Kidney (tissue), 13 donors: ENCODE measurements at regions not wholly inside any gene's neighbourhood (a gene's known extent, or its start where the extent isn't known, plus 50 kb on each side); places are given as distances from the start of the nearest gene placed in this dataset.

Source experiments
- DNase-seq, 5 donors: peaks; one replicate each; pipeline ENCODE4 v3.0.0-alpha.2; 2013 to 2020
- FAIRE-seq: peaks from 2 replicates; lab custom pipeline; 2012; peaks lifted over from hg19 to GRCh38; lab: Jason Lieb, UNC
- H3K27ac ChIP-seq, 2 donors: one replicate each; pipeline ENCODE4 v1.7.0; 2013; ENCODE audit warnings: low read depth in 2 of 2, low read length in 2 of 2, inconsistent platforms in 1 of 2
- H3K27me3 ChIP-seq: one replicate; pipeline ENCODE4 v1.7.1; 2013; ENCODE audit warnings: low read length, inconsistent platforms; ENCODE audit not compliant: control insufficient read depth, insufficient read depth
- H3K36me3 ChIP-seq, 3 donors: one replicate each; pipeline versions ENCODE4 v1.7.0 to v1.7.1; 2013; ENCODE audit warnings: low read length in 3 of 3, control low read depth in 1 of 3, inconsistent platforms in 1 of 3; ENCODE audit not compliant: insufficient read depth in 3 of 3, control insufficient read depth in 2 of 3
- H3K4me1 ChIP-seq, 3 donors: one replicate each; pipeline versions ENCODE4 v1.7.0 to v1.7.1; 2013; ENCODE audit warnings: low read length in 3 of 3, inconsistent platforms in 1 of 3, low read depth in 1 of 3; ENCODE audit not compliant: control insufficient read depth in 2 of 3, insufficient read depth in 2 of 3
- H3K4me3 ChIP-seq, 3 donors: one replicate each; pipeline versions ENCODE4 v1.7.0 to v1.8.1; 2013; ENCODE audit warnings: low read length in 3 of 3, control low read depth in 1 of 3, inconsistent platforms in 1 of 3
- H3K9ac ChIP-seq, 3 donors: one replicate each; pipeline versions ENCODE4 v1.7.0 to v1.7.1; 2013; ENCODE audit warnings: low read length in 3 of 3, control low read depth in 1 of 3, inconsistent platforms in 1 of 3
- H3K9me3 ChIP-seq, 3 donors: one replicate each; pipeline versions ENCODE4 v1.7.0 to v1.7.1; 2013; ENCODE audit warnings: low read length in 3 of 3, control low read depth in 1 of 3, inconsistent platforms in 1 of 3; ENCODE audit not compliant: control insufficient read depth in 2 of 3, insufficient read depth in 1 of 3
- intact Hi-C: fragments of 100-400 bp; cut with DNase I; formaldehyde crosslinking; loops from one replicate; pipeline ENCODE4 v1.11.1; 2022
- TF ChIP-seq, protein P1 (sequence below): IDR thresholded peaks from 3 replicates; pipeline ENCODE4 v1.5.1; 2012; ENCODE audit warnings: mild to moderate bottlenecking, moderate library complexity, borderline replicate concordance; ENCODE audit not compliant: insufficient read depth; ENCODE audit errors: extremely low read depth
- donor health status: control.
- donor health status: control.
- donor health status: control.
- donor health status: control.
- donor health status: control.
- donor health status: DM: yes; HTN: yes; CAD: no.
- donor health status: Normal renal cell carcinoma (clear cell type).

DNA sequence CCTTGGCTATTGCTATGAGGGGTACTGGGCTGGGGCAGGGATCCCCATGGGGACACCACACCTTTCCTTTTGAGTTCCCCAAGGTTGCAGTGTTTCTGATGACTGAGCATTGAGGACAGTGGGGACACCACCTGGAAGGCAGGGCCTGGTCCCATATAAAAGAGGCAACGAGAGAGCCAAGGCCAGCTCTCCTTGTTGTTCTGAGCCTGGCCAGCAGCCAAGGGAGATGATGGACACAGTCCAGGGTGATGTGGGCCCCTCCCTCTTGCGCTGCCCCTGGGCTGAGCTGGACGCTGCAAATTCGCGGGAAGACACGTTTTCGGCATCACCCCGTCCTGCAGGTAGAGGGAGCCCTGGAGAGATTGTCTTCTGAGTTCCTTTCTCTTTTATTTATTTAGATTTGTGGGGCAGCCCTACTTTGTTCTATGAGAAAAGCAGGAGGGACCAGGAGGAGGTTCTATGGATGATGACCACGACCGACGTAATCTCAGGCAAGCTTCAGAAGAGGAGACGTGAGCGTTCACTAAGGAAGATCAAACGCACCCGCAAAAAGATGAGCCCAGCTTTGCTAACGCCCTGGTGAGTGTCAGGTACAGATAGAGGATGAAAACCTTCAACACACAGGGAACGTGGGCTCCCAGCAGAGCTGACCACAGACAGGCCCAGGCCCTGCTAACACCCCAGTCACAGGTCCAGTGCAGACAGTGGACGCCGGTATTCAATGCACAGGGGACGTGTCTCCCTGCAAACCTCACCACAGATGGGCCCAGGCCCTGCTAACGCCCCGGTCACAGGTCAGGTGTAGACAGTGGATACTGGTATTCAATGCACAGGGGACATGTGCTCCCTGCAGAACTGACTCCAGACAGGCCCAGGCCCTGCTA is 97.4 kb downstream of the SHOX start:
- H3K27me3 ChIP-seq = no peaks in the 10 kb centered on the region
- FAIRE-seq = no peak
- H3K4me1 ChIP-seq = no peaks in the 10 kb centered on the region
- no peak overlapping the region for H3K4me3 ChIP-seq
- no peaks in the 10 kb centered on the region for H3K36me3 ChIP-seq
- no peak overlapping the region for H3K9ac ChIP-seq
- TF ChIP-seq, protein P1, sequence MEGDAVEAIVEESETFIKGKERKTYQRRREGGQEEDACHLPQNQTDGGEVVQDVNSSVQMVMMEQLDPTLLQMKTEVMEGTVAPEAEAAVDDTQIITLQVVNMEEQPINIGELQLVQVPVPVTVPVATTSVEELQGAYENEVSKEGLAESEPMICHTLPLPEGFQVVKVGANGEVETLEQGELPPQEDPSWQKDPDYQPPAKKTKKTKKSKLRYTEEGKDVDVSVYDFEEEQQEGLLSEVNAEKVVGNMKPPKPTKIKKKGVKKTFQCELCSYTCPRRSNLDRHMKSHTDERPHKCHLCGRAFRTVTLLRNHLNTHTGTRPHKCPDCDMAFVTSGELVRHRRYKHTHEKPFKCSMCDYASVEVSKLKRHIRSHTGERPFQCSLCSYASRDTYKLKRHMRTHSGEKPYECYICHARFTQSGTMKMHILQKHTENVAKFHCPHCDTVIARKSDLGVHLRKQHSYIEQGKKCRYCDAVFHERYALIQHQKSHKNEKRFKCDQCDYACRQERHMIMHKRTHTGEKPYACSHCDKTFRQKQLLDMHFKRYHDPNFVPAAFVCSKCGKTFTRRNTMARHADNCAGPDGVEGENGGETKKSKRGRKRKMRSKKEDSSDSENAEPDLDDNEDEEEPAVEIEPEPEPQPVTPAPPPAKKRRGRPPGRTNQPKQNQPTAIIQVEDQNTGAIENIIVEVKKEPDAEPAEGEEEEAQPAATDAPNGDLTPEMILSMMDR = no peak
- H3K27ac ChIP-seq = no peak overlapping the region
- DNase-seq = peak in 1 of 5 donors; percentile 2
- H3K9me3 ChIP-seq = peaks cover 0 to 6% (median 5%) of the 10 kb centered on the region in 3 donors
- intact Hi-C loops = no loop called here

DNA sequence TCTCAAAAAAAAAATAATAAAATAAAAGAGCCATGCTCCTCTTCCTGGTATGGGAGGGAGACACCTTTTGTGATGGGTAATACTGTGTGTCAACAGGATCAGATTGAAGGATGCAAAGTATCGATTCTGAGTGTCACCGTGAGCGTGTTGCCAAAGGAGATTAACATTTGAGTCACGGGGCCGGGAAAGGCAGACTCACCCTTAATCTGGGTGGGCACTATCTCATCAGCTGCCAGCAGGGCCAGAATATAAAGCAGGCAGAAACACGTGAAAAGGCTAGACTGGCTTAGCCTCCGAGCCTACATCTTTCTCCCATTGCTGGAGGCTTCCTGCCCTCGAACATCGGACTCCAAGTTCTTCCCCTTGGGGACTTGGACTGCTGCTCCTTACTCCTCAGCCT is 95.4 kb downstream of the SHOX start:
- no peak overlapping the region for H3K27ac ChIP-seq
- H3K9ac ChIP-seq = no peak overlapping the region
- H3K36me3 ChIP-seq = no peaks in the 10 kb centered on the region
- FAIRE-seq (no peak), DNase-seq (no peak)
- intact Hi-C loops = no loop called here
- H3K27me3 ChIP-seq = no peaks in the 10 kb centered on the region
- H3K4me1 ChIP-seq = no peaks in the 10 kb centered on the region
- no peak overlapping the region for H3K4me3 ChIP-seq
- TF ChIP-seq, protein P1 = no peak
- peaks cover 0 to 6% (median 5%) of the 10 kb centered on the region in 3 donors for H3K9me3 ChIP-seq

DNA sequence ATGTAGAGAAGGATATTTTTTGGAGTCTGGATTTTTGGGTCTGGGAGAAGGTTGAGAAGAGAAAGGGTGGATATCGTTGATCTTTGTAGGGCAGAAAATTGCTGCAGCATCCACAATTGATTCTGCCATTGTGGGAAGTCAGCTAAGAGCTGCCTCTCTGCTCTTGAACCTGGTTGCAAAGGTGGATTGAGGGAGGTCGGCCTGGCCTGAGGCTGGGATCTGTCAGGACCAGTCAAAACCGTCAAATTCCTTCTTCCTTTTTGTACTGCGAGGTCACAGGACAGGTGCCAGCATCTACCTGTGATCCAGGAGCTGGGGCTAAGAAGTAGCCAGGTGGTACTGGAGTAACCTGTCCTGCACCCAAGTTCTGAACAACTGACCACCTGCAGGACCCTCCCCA is 93.7 kb downstream of the SHOX start:
- DNase-seq (no peak), FAIRE-seq (no peak)
- intact Hi-C loops = no loop called here
- no peak overlapping the region for H3K9ac ChIP-seq
- peaks cover 0 to 6% (median 5%) of the 10 kb centered on the region in 3 donors for H3K9me3 ChIP-seq
- no peak overlapping the region for H3K4me3 ChIP-seq
- H3K36me3 ChIP-seq = no peaks in the 10 kb centered on the region
- H3K4me1 ChIP-seq = no peaks in the 10 kb centered on the region
- H3K27me3 ChIP-seq = no peaks in the 10 kb centered on the region
- no peak overlapping the region for H3K27ac ChIP-seq
- TF ChIP-seq, protein P1 = no peak
